Panc1 (cell line): ENCODE measurements at regions not wholly inside any gene's neighbourhood (a gene's known extent, or its start where the extent isn't known, plus 50 kb on each side); places are given as distances from the start of the nearest gene placed in this dataset.

Source experiments
- ATAC-seq: fragments of 200-7000 bp; cut with Tn5 transposase; 2 replicates; pipeline ENCODE4 v1.9.1; 2020; ENCODE audit warnings: mild to moderate bottlenecking, moderate library complexity
- BruUV-seq: library from RNA; stranded (reverse); fragments of 400-500 nt; replicated peaks from 2 replicates; lab custom pipeline; 2021; lab: Mats Ljungman, UMichigan
- CTCF ChIA-PET: fragments of 300-600 bp; sonication (Branson Sonifier 250); formaldehyde crosslinking; loops from one replicate; lab custom pipeline; 2022; ENCODE audit warnings: antibody characterized with exemption; lab: Charles Lee
- POLR2A ChIA-PET: fragments of 300-600 bp; sonication (Branson Sonifier 250); formaldehyde crosslinking; loops from one replicate; lab custom pipeline; 2022; ENCODE audit warnings: antibody characterized with exemption; lab: Charles Lee
- DNase-seq: peaks from one replicate; pipeline ENCODE4 v3.0.0-alpha.2; 2010; ENCODE audit warnings: low read depth, low spot score
- H3K27ac ChIP-seq: 2 replicates; pipeline ENCODE4 v1.5.1; 2011; ENCODE audit warnings: mild to moderate bottlenecking, low read length, inconsistent platforms
- H3K27me3 ChIP-seq: fragments of 200-500 bp; sonication (Bioruptor generic); 2 replicates; pipeline ENCODE4 v1.6.0; 2014; ENCODE audit warnings: low read length, inconsistent platforms; ENCODE audit not compliant: control insufficient read depth, insufficient read depth
- H3K36me3 ChIP-seq: fragments of 200-500 bp; sonication (Bioruptor generic); 2 replicates; pipeline ENCODE4 v1.5.1; 2014; ENCODE audit warnings: inconsistent platforms, mild to moderate bottlenecking, low read length, moderate library complexity; ENCODE audit not compliant: control insufficient read depth, insufficient read depth
- H3K4me1 ChIP-seq: 2 replicates; pipeline ENCODE4 v1.5.1; 2011; ENCODE audit warnings: inconsistent platforms, mild to moderate bottlenecking, low read length, moderate library complexity; ENCODE audit not compliant: control insufficient read depth, insufficient read depth
- H3K4me3 ChIP-seq, 2 experiments: 2 replicates each; pipeline ENCODE4 v1.5.1; 2011 to 2012; ENCODE audit warnings: low read depth in 2 of 2, low read length in 2 of 2, mild to moderate bottlenecking in 2 of 2, inconsistent platforms in 1 of 2, moderate library complexity in 1 of 2
- H3K9me3 ChIP-seq: fragments of 200-500 bp; sonication (Bioruptor generic); 2 replicates; pipeline ENCODE4 v1.5.1; 2014; ENCODE audit warnings: low read depth, mild to moderate bottlenecking, inconsistent platforms, low read length, moderate library complexity; ENCODE audit not compliant: control insufficient read depth, insufficient read depth
- POLR2AphosphoS5 ChIP-seq: IDR thresholded peaks from 2 replicates; pipeline ENCODE4 v1.6.1; 2012; ENCODE audit warnings: mild to moderate bottlenecking, low read depth, low read length, moderate library complexity
- SIN3A ChIP-seq: IDR thresholded peaks from 2 replicates; pipeline ENCODE4 v1.6.1; 2012; ENCODE audit warnings: low read depth, mild to moderate bottlenecking, low read length, moderate library complexity, borderline replicate concordance; ENCODE audit not compliant: insufficient read depth
- TCF7L2 ChIP-seq: IDR thresholded peaks from 2 replicates; pipeline ENCODE4 v1.6.1; 2011; ENCODE audit warnings: mild to moderate bottlenecking, low read depth, low read length, inconsistent platforms
- in situ Hi-C: cut with HindIII; loops from 2 replicates; pipeline ENCODE4 v1.10.0; 2016; ENCODE audit warnings: low sequenced_read_pairs, low pct_unique_long_range_greater_than_20kb
- intact Hi-C: fragments of 100-400 bp; cut with micrococcal nuclease; formaldehyde crosslinking; loops from one replicate; pipeline ENCODE4 v1.10.0; 2022; ENCODE audit not compliant: unreplicated experiment
- TF ChIP-seq, protein P1 (sequence below), 2 experiments: IDR thresholded peaks; 2 replicates each; pipeline ENCODE4 v1.6.1; 2011 to 2012; ENCODE audit warnings: low read depth in 2 of 2, control low read depth in 1 of 2, low read length in 1 of 2, mild to moderate bottlenecking in 1 of 2, moderate library complexity in 1 of 2; ENCODE audit not compliant: insufficient read depth in 1 of 2
- TF ChIP-seq, protein P2 (sequence below): fragments of 450-650 bp; IDR thresholded peaks from 2 replicates; pipeline ENCODE4 v1.5.1; 2017; ENCODE audit warnings: mild to moderate bottlenecking

DNA sequence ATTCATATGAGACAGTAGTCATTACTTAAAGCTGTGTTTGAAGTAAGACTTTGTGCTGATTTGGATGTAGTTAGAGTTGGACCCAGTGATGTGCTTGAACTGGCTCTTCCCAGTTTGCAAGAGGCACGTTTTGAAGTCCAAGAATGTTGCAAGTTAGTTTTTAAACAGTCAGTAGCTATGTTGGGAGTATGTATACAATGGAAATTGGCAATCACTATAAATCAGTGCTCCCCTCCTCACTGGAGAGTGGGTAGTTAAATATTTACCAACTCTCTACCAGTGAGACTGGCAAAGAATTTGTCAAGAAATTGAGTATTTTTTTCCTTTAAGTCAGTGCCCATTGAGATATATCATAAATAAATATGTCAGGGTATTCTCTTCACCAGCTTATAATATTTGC is 191.9 kb upstream of the SPRY1 start:
- TF ChIP-seq SIN3A (no peak), TCF7L2 (no peak), POLR2AphosphoS5 (no peak)
- TF ChIP-seq, protein P1, sequence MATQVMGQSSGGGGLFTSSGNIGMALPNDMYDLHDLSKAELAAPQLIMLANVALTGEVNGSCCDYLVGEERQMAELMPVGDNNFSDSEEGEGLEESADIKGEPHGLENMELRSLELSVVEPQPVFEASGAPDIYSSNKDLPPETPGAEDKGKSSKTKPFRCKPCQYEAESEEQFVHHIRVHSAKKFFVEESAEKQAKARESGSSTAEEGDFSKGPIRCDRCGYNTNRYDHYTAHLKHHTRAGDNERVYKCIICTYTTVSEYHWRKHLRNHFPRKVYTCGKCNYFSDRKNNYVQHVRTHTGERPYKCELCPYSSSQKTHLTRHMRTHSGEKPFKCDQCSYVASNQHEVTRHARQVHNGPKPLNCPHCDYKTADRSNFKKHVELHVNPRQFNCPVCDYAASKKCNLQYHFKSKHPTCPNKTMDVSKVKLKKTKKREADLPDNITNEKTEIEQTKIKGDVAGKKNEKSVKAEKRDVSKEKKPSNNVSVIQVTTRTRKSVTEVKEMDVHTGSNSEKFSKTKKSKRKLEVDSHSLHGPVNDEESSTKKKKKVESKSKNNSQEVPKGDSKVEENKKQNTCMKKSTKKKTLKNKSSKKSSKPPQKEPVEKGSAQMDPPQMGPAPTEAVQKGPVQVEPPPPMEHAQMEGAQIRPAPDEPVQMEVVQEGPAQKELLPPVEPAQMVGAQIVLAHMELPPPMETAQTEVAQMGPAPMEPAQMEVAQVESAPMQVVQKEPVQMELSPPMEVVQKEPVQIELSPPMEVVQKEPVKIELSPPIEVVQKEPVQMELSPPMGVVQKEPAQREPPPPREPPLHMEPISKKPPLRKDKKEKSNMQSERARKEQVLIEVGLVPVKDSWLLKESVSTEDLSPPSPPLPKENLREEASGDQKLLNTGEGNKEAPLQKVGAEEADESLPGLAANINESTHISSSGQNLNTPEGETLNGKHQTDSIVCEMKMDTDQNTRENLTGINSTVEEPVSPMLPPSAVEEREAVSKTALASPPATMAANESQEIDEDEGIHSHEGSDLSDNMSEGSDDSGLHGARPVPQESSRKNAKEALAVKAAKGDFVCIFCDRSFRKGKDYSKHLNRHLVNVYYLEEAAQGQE (IDR thresholded peaks at IDR 0.05; ENCODE audit: insufficient read depth in 1 of 2, low read depth in 2 of 2, low read length in 1 of 2) = no peak
- TF ChIP-seq, protein P2, sequence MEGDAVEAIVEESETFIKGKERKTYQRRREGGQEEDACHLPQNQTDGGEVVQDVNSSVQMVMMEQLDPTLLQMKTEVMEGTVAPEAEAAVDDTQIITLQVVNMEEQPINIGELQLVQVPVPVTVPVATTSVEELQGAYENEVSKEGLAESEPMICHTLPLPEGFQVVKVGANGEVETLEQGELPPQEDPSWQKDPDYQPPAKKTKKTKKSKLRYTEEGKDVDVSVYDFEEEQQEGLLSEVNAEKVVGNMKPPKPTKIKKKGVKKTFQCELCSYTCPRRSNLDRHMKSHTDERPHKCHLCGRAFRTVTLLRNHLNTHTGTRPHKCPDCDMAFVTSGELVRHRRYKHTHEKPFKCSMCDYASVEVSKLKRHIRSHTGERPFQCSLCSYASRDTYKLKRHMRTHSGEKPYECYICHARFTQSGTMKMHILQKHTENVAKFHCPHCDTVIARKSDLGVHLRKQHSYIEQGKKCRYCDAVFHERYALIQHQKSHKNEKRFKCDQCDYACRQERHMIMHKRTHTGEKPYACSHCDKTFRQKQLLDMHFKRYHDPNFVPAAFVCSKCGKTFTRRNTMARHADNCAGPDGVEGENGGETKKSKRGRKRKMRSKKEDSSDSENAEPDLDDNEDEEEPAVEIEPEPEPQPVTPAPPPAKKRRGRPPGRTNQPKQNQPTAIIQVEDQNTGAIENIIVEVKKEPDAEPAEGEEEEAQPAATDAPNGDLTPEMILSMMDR = no peak
- ChIA-PET POLR2A (no interaction called here), CTCF (no interaction called here)
- intact Hi-C loops = no loop called here
- Histone ChIP-seq H3K36me3 (no peaks in the 10 kb centered on the region), H3K9me3 (no peaks in the 10 kb centered on the region), H3K27ac (no peak overlapping the region), H3K27me3 (no peaks in the 10 kb centered on the region), H3K4me3 (no peak overlapping the region), H3K4me1 (no peaks in the 10 kb centered on the region)
- DNase-seq = no peak
- ATAC-seq = no peak
- in situ Hi-C loops = no loop called here
- BruUV-seq = no TSS peak

DNA sequence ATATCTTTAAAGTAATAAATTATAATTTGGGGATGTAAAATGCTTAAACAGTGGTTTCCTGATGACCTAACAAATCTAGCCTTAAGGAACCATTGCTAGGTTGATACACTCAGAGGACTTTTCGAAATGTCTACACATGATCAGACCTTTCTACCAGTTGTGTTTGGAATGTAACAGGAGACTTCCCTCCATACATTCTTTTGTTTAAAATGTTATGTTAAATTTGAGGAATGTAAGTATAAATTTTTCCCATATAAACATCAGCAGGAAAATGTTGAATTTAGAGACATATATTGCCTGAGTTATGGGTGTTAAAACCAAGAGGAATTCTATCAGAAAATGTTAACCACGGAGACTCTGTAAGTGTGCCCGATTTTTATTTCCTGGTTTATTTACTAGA is 190.6 kb upstream of the SPRY1 start:
- H3K4me3 ChIP-seq = no peak overlapping the region
- H3K27me3 ChIP-seq = no peaks in the 10 kb centered on the region
- TF ChIP-seq POLR2AphosphoS5 = no peak
- TF ChIP-seq, protein P1 (IDR thresholded peaks at IDR 0.05; ENCODE audit: insufficient read depth in 1 of 2, low read depth in 2 of 2, low read length in 1 of 2) = no peak
- TF ChIP-seq TCF7L2 = no peak
- no peak for TF ChIP-seq SIN3A
- TF ChIP-seq, protein P2 = no peak
- in situ Hi-C loops = no loop called here
- no TSS peak for BruUV-seq
- ChIA-PET CTCF (no interaction called here), POLR2A (no interaction called here)
- H3K4me1 ChIP-seq = no peaks in the 10 kb centered on the region
- no peaks in the 10 kb centered on the region for H3K36me3 ChIP-seq
- H3K27ac ChIP-seq = no peak overlapping the region
- no peaks in the 10 kb centered on the region for H3K9me3 ChIP-seq
- DNase-seq = no peak
- ATAC-seq = no peak
- intact Hi-C loops = no loop called here
